Ascending aorta (tissue), 2 donors: ENCODE measurements at regions not wholly inside any gene's neighbourhood (a gene's known extent, or its start where the extent isn't known, plus 50 kb on each side); places are given as distances from the start of the nearest gene placed in this dataset.
A peak's percentile ranks its signal among the peaks of the same experiment; 100 is the strongest.
"Not testable (repeated sequence)": the region's sequence is repeated elsewhere in the genome, so short reads cannot be mapped to it uniquely, and the experiment has no call there.

ENCODE experiments used
- DNase-seq, 2 donors: peaks; one replicate each; pipeline ENCODE4 v3.0.0-alpha.2; 2019; ENCODE audit warnings: low spot score in 2 of 2
- H3K27ac ChIP-seq, 2 donors: fragments of 200-600 bp; sonication (generic); one replicate each; pipeline ENCODE4 v1.5.1; 2016 to 2017; ENCODE audit warnings: mild to moderate bottlenecking in 1 of 2
- H3K27me3 ChIP-seq: fragments of 200-600 bp; sonication (generic); one replicate; pipeline ENCODE4 v1.5.1; 2017
- H3K36me3 ChIP-seq, 2 donors: fragments of 200-600 bp; sonication (generic); one replicate each; pipeline ENCODE4 v1.5.1; 2016
- H3K4me1 ChIP-seq, 2 donors: fragments of 200-600 bp; sonication (generic); one replicate each; pipeline ENCODE4 v1.5.1; 2016 to 2017; ENCODE audit warnings: mild to moderate bottlenecking in 1 of 2
- H3K4me3 ChIP-seq, 2 donors: fragments of 200-600 bp; sonication (generic); one replicate each; pipeline ENCODE4 v1.5.1; 2016 to 2017; ENCODE audit warnings: mild to moderate bottlenecking in 1 of 2
- H3K9me3 ChIP-seq, 2 donors: fragments of 200-600 bp; sonication (generic); one replicate each; pipeline ENCODE4 v1.5.1; 2016
- intact Hi-C: fragments of 100-400 bp; cut with DNase I; formaldehyde crosslinking; loops from one replicate; pipeline ENCODE4 v1.15.1; 2023
- TF ChIP-seq, protein P1 (sequence below), 3 experiments: fragments of 200-600 bp in 2 of 3; fragments of 450-650 bp in 1 of 3; sonication (generic) in 2 of 3; IDR thresholded peaks; one replicate each; pipeline ENCODE4 v1.5.1; 2016 to 2019; ENCODE audit warnings: antibody characterized with exemption in 3 of 3, mild to moderate bottlenecking in 1 of 3, moderate library complexity in 1 of 3

- no peak overlapping the region for H3K27ac ChIP-seq
These were observed 88.9 kb upstream of the ECI2 start for GRCh38 chr6:4224067-4224978.

GRCh38 chr6:4220558-4220957 lies 85.2 kb upstream of the ECI2 start:
- no peaks in the 10 kb centered on the region for H3K4me1 ChIP-seq
- no peak overlapping the region for H3K27ac ChIP-seq
- H3K9me3 ChIP-seq: no peaks in the 10 kb centered on the region
- no peaks in the 10 kb centered on the region for H3K36me3 ChIP-seq
- TF ChIP-seq, protein P1, sequence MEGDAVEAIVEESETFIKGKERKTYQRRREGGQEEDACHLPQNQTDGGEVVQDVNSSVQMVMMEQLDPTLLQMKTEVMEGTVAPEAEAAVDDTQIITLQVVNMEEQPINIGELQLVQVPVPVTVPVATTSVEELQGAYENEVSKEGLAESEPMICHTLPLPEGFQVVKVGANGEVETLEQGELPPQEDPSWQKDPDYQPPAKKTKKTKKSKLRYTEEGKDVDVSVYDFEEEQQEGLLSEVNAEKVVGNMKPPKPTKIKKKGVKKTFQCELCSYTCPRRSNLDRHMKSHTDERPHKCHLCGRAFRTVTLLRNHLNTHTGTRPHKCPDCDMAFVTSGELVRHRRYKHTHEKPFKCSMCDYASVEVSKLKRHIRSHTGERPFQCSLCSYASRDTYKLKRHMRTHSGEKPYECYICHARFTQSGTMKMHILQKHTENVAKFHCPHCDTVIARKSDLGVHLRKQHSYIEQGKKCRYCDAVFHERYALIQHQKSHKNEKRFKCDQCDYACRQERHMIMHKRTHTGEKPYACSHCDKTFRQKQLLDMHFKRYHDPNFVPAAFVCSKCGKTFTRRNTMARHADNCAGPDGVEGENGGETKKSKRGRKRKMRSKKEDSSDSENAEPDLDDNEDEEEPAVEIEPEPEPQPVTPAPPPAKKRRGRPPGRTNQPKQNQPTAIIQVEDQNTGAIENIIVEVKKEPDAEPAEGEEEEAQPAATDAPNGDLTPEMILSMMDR (IDR thresholded peaks at IDR 0.05): no peak
- no peaks in the 10 kb centered on the region for H3K27me3 ChIP-seq
- DNase-seq: no peak
- H3K4me3 ChIP-seq: no peak overlapping the region
- intact Hi-C loops: no loop called here

More at GRCh38 chr6:4224067-4224978, 88.9 kb upstream of the ECI2 start:
- no peak overlapping the region for H3K4me3 ChIP-seq
- no peaks in the 10 kb centered on the region for H3K27me3 ChIP-seq
- TF ChIP-seq, protein P1 (IDR thresholded peaks at IDR 0.05): no peak
- no peak for DNase-seq
- intact Hi-C loops: no loop called here
- H3K36me3 ChIP-seq: no peaks in the 10 kb centered on the region
- no peaks in the 10 kb centered on the region for H3K9me3 ChIP-seq
- no peaks in the 10 kb centered on the region for H3K4me1 ChIP-seq

- H3K27ac ChIP-seq, DNase-seq, H3K4me1 ChIP-seq, H3K9me3 ChIP-seq, H3K36me3 ChIP-seq, intact Hi-C loops, H3K27me3 ChIP-seq, H3K4me3 ChIP-seq: not testable (repeated sequence)
These were observed 83.4 kb upstream of the ECI2 start for GRCh38 chr6:4218619-4219317.

DNA sequence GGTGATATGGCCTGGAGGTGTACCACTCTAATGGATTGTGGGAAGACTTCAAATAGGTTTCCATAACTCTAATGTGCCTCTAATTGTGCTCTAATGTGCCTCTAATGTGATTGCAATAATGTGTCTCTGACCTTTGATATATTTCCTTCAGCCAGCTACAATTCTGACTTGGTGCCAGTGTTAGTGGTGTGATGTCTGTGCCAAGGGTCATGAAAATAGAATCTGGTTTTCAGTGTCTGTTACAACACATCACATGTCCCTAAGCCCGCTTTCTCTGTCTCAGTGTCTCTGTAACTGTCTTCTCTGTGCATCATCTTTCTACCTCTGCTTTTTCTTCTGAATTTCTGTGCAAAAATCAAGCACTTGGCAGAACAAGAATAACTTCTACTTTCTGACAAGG lies 77.2 kb upstream of the ECI2 start:
- Histone ChIP-seq H3K27me3 (no peaks in the 10 kb centered on the region), H3K36me3 (no peaks in the 10 kb centered on the region), H3K4me1 (no peaks in the 10 kb centered on the region), H3K4me3 (no peak overlapping the region), H3K27ac (no peak overlapping the region), H3K9me3 (no peaks in the 10 kb centered on the region)
- DNase-seq: no peak
- intact Hi-C loops: no loop called here
- TF ChIP-seq, protein P1 (IDR thresholded peaks at IDR 0.05): no peak

DNA sequence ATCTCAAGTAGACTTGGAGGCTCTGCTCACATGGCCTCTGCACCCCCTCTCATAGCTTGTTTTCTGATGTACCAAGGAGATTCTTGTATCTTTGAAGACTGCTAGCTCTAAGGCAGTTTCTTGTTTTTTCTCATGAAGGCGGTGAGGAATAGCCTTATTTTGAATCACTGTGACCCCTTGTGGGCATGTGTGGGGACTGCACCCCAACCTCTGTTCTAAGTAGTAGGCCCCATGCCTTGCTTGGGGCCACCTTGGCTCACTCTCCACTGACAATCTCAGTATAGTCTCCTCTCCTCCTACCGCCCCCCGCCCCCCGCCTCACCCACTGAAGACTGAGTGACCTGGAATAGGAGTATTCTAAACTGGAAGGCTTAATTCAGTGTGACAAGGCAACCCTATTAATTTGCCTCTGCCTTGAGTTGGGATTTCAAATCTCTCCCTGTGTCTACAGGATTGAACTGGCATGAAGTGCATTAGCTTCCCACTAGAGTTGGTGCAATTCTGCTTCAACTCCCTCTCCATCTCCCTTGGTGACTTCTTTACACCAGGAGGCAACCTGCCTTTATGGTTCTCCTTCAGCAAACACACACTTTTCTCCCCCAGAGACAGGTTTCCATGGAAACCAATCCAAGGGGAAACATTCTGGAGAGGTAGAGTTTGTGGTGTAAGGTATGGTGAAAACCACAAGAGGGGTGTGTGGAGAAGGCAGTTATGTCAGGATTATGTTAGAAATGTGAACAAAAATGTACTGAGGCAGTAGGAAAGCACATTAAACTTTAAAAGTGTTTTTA lies 75.4 kb upstream of the ECI2 start:
- intact Hi-C loops: no loop called here

More for the DNA sequence above, 75.4 kb upstream of the ECI2 start:
- Histone ChIP-seq H3K4me1 (no peaks in the 10 kb centered on the region), H3K27ac (no peak overlapping the region), H3K4me3 (no peak overlapping the region), H3K27me3 (no peaks in the 10 kb centered on the region), H3K9me3 (no peaks in the 10 kb centered on the region), H3K36me3 (no peaks in the 10 kb centered on the region)
- DNase-seq: no peak
- TF ChIP-seq, protein P1 (IDR thresholded peaks at IDR 0.05): peak in 2 of 3 experiments; percentile 53 to 56
